ENCODE measurements at regions not wholly inside any gene's neighbourhood (a gene's known extent, or its start where the extent isn't known, plus 50 kb on each side); places are given as distances from the start of the nearest gene placed in this dataset.

GRCh38 chrX:149221230-149221629 is 283.9 kb downstream of the IDS start:
- intact Hi-C loops (cut with DNase I), result no loop called here
- no peak overlapping the region for H3K4me3 ChIP-seq
- ATAC-seq (no peak), DNase-seq (no peak)
- no peak overlapping the region for H3K27ac ChIP-seq
- TF ChIP-seq, protein P1, sequence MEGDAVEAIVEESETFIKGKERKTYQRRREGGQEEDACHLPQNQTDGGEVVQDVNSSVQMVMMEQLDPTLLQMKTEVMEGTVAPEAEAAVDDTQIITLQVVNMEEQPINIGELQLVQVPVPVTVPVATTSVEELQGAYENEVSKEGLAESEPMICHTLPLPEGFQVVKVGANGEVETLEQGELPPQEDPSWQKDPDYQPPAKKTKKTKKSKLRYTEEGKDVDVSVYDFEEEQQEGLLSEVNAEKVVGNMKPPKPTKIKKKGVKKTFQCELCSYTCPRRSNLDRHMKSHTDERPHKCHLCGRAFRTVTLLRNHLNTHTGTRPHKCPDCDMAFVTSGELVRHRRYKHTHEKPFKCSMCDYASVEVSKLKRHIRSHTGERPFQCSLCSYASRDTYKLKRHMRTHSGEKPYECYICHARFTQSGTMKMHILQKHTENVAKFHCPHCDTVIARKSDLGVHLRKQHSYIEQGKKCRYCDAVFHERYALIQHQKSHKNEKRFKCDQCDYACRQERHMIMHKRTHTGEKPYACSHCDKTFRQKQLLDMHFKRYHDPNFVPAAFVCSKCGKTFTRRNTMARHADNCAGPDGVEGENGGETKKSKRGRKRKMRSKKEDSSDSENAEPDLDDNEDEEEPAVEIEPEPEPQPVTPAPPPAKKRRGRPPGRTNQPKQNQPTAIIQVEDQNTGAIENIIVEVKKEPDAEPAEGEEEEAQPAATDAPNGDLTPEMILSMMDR (IDR thresholded peaks at IDR 0.05), result no peak
- no peaks in the 10 kb centered on the region for H3K4me1 ChIP-seq
- H3K36me3 ChIP-seq, result no peaks in the 10 kb centered on the region
- no peaks in the 10 kb centered on the region for H3K9me3 ChIP-seq
- no peaks in the 10 kb centered on the region for H3K27me3 ChIP-seq (ENCODE audit: low read depth)

- H3K9me3 ChIP-seq, result no peaks in the 10 kb centered on the region
- H3K27me3 ChIP-seq (ENCODE audit: low read depth), result no peaks in the 10 kb centered on the region
- DNase-seq (no peak), ATAC-seq (no peak)
- H3K4me3 ChIP-seq, result no peak overlapping the region
- intact Hi-C loops (cut with DNase I), result no loop called here
- H3K36me3 ChIP-seq, result no peaks in the 10 kb centered on the region
- H3K27ac ChIP-seq, result no peak overlapping the region
- H3K4me1 ChIP-seq, result no peaks in the 10 kb centered on the region
- TF ChIP-seq, protein P1 (IDR thresholded peaks at IDR 0.05), result no peak
These were observed 291.8 kb downstream of the IDS start for GRCh38 chrX:149213264-149213663.

- Histone ChIP-seq H3K36me3 (no peaks in the 10 kb centered on the region), H3K4me1 (no peaks in the 10 kb centered on the region), H3K9me3 (no peaks in the 10 kb centered on the region), H3K27ac (no peak overlapping the region), H3K4me3 (no peak overlapping the region), H3K27me3 (ENCODE audit: low read depth) (no peaks in the 10 kb centered on the region)
- TF ChIP-seq, protein P1 (IDR thresholded peaks at IDR 0.05), result no peak
- DNase-seq (no peak), ATAC-seq (no peak)
- intact Hi-C loops (cut with DNase I), result no loop called here
These were observed 296.8 kb downstream of the IDS start for GRCh38 chrX:149208307-149208706.

GRCh38 chrX:149207518-149207917 is 297.6 kb downstream of the IDS start:
- TF ChIP-seq, protein P1 (IDR thresholded peaks at IDR 0.05), result no peak

GRCh38 chrX:149205937-149206336 is 299.2 kb downstream of the IDS start:
- Histone ChIP-seq H3K4me3 (no peak overlapping the region), H3K4me1 (no peaks in the 10 kb centered on the region), H3K36me3 (no peaks in the 10 kb centered on the region), H3K9me3 (no peaks in the 10 kb centered on the region), H3K27ac (no peak overlapping the region), H3K27me3 (ENCODE audit: low read depth) (no peaks in the 10 kb centered on the region)
- TF ChIP-seq, protein P1 (IDR thresholded peaks at IDR 0.05), result no peak
- ATAC-seq (no peak), DNase-seq (no peak)
- intact Hi-C loops (cut with DNase I), result no loop called here

More at GRCh38 chrX:149207518-149207917, 297.6 kb downstream of the IDS start:
- intact Hi-C loops (cut with DNase I), result no loop called here
- Histone ChIP-seq H3K36me3 (no peaks in the 10 kb centered on the region), H3K27ac (no peak overlapping the region), H3K27me3 (ENCODE audit: low read depth) (no peaks in the 10 kb centered on the region), H3K4me3 (no peak overlapping the region), H3K4me1 (no peaks in the 10 kb centered on the region), H3K9me3 (no peaks in the 10 kb centered on the region)
- no peak for DNase-seq
- no peak for ATAC-seq

GRCh38 chrX:149205081-149205480 is 300.0 kb downstream of the IDS start:
- Histone ChIP-seq H3K27ac (no peak overlapping the region), H3K36me3 (no peaks in the 10 kb centered on the region), H3K4me3 (no peak overlapping the region), H3K27me3 (ENCODE audit: low read depth) (no peaks in the 10 kb centered on the region), H3K9me3 (no peaks in the 10 kb centered on the region), H3K4me1 (no peaks in the 10 kb centered on the region)
- TF ChIP-seq, protein P1 (IDR thresholded peaks at IDR 0.05), result no peak
- ATAC-seq, result no peak
- no peak for DNase-seq
- intact Hi-C loops (cut with DNase I), result no loop called here

Measured in lower lobe of right lung (tissue), 2 donors.